H1 (cell line): ENCODE measurements at regions not wholly inside any gene's neighbourhood (a gene's known extent, or its start where the extent isn't known, plus 50 kb on each side); places are given as distances from the start of the nearest gene placed in this dataset.

ENCODE experiments used
- CHD7 ChIP-seq: fragments of 300-600 bp; sonication (generic); IDR thresholded peaks from 2 replicates; pipeline ENCODE4 v1.7.1; 2012; ENCODE audit warnings: low read length, moderate library complexity, mild to moderate bottlenecking, inconsistent platforms; ENCODE audit not compliant: insufficient replicate concordance

GRCh38 chr18:21980744-21981143 is 188.6 kb upstream of the GATA6 start (continued):
- TF ChIP-seq CHD7: no peak
